Stromal cell of bone marrow (primary cell): ENCODE measurements at regions not wholly inside any gene's neighbourhood (a gene's known extent, or its start where the extent isn't known, plus 50 kb on each side); places are given as distances from the start of the nearest gene placed in this dataset.
A peak's percentile ranks its signal among the peaks of the same experiment; 100 is the strongest.
"Not testable (repeated sequence)": the region's sequence is repeated elsewhere in the genome, so short reads cannot be mapped to it uniquely, and the experiment has no call there.

ENCODE experiments used
- DNase-seq: peaks from one replicate; pipeline ENCODE4 v3.0.0-alpha.2; 2012; ENCODE audit warnings: low read depth

- peak; percentile 94 for DNase-seq
These were observed 272.8 kb upstream of the MMADHC start for GRCh38 chr2:149860276-149860921.

GRCh38 chr2:149858901-149859634, 271.5 kb upstream of the MMADHC start:
- DNase-seq: no peak

- DNase-seq: no peak
These were observed 270.6 kb upstream of the MMADHC start for GRCh38 chr2:149858216-149858615.

DNA sequence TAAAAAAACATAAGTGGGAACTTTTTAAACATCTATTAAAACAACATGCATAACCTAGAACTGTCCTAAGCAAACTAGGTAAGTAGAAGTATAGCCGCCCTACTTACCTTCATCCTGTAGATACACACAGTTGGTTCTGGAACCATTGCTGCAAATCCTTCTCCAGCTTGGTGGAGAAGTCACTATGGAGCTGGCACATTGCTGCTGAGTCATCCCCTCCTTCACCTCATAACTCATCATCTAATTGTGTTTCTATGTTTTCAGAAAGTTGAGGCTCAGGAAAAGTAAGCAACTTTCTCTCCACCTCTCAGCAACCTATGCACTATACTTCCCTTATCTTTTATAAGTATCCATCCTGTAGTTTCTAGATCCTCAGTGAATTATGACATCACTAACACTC, 269.8 kb upstream of the MMADHC start:
- no peak for DNase-seq

GRCh38 chr2:149855859-149856258, 268.3 kb upstream of the MMADHC start:
- DNase-seq: not testable (repeated sequence)

- no peak for DNase-seq
These were observed 262.0 kb upstream of the MMADHC start for GRCh38 chr2:149849591-149849990.

GRCh38 chr2:149849136-149849535, 261.6 kb upstream of the MMADHC start:
- DNase-seq: no peak

- DNase-seq: no peak
These were observed 253.8 kb upstream of the MMADHC start for GRCh38 chr2:149841396-149841795.

- DNase-seq: peak; percentile 6
These were observed 244.7 kb upstream of the MMADHC start for GRCh38 chr2:149832324-149832723.

- DNase-seq: no peak
These were observed 241.1 kb upstream of the MMADHC start for GRCh38 chr2:149828520-149829210.

DNA sequence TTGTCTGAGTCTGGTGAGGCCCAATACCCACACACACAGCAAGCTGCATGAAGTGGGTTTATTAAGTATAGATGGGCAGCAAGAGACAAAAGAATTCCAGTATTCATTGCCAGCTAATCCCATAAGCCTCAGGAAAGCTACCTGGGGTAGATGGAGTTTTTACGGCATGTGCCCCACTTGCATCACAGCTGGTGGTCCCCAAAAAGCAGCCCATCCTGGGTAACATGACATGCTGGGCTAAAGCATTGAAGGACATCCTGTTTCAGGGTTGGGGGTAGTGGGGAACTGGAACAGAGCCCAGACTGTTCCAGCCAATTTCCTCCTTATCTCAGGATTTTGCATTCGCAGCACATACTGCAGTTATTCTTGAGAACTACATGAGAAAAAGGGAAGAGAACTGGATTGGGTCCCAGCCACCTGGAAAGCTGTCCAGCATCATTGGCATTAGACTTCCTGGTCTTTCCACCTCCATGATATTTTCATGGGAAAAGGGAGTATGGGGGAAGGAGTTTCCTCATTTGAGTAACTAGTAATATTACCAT, 240.1 kb upstream of the MMADHC start:
- DNase-seq: no peak

DNA sequence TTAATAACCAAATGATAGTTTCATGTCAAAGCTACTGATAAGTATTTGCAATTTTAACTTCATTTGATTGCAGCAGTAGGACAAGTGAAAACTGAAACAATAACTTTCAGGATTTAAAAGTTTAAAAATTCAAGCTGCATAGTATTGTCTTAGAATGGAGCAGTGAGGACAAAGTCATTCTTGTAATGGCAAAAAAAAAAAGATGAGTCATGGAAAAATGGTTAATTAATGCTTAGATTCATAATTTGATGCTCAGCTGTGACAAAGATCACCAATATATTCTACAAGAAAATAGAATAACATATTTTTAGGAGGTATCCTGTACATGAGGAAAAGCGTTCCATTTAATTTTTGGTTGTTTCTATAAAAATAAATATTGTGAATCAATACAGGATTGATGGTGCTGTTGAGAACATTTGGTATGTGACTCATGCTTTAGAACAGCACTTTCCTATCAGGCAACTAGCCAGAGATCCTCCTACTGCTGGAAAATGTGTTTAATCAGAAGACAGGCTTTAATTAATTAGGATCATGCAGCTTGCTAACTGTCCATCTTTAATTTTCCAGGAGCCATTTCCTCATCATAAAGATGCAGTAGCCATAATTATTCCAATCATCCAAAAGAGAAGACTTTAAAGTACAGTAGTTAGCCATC, 239.0 kb upstream of the MMADHC start:
- DNase-seq: peak; percentile 1

DNA sequence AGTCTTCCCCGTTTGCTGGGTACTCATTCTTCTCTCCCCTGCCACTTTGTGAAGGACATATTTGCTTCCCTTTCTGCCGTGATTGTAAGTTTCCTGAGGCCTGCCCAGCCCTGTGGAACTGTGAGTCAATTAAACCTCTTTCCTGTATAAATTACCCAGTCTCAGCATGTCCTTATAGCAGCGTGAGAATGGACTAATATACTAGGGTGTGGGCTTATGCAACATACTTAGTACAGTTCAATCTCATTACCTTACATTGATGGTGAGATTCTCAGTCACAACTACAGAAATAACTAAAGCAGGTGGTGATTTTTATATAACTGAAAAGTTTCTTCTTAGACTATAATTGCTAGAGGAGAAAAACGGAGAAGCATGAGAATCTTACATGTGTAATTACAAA, 237.9 kb upstream of the MMADHC start:
- no peak for DNase-seq

GRCh38 chr2:149824136-149824535, 236.6 kb upstream of the MMADHC start:
- DNase-seq: no peak

DNA sequence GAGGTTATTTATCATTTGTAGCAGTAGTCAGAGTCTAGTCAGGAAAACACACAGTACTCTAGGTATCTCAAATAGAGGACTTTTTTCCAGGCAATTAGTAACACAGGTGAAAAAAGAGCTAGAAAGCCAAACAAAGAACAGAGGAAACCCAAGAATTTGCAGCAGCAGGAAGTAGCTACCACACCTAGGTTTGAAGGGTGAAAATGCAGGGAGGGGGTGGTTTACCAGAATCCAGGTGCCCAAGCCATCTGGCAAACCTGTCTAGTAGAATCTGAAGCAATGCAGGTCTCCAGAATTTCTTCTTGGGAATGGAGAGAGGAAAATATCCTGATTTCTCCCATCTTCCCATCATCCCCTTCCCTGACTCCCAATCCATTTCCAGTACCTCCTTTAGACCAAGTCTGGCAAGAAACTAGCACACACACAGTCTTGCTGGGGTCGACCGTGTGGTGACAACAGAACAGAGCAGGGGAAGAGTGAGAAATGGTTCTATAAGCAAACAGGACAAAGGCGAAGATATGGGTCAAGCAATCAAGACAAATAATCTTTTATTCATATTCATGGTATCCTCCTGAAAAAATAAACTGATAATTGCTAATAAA, 231.9 kb upstream of the MMADHC start:
- DNase-seq: no peak

DNA sequence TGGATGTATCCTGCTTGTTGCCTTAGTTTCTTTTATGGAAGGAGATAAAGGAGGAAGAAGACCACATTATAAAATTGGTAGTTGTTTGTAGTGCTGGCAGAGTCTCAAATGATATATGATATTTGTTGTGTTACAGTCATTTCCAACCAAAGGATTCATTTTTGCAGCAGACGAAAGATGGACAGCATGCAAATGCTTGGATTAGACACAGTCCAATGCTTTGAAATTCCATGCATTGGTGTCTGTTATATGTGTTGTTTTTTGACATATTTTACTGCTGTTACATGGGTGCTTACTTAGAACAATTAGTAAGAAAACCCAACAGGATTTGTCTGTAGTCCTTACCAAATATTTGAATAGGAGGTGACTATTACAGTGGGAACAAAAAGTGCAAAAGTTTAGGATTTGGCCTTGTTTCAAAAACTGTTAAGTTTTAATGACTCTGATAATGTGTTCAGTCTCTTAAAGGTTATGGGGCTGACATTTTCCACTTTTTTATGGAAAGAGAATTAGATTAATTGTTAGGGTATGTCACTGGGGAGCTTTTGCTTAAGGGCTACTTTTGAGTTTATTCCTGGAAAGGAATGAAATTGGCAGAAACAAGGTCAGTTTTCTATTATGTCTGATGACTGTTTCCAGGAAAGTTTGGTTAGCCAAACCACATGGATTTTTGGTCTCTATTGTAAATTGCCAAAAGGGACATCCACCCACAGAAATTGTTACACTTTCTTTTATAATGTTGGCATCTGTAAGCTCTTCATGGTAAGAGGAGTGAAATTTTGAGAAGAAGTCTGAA, 229.4 kb upstream of the MMADHC start:
- DNase-seq: peak; percentile 48

DNA sequence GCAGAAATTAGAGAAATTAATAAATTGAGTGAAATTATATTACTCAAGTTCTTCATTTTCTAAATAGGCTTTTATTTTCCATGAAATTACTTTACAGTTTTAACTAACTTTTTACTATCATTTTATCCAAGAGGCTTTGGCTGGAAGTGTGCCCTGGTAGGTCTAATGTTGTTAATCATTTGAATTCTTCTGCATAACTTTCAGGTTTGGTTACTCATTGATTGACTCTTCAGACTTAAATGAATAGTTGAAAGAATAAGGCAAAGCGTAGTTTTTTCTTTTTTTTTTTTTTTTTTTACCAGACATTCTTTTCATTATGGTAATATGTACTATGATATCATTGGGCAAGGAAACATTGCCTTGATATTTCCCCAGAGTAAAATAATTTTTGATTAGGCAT, 228.4 kb upstream of the MMADHC start:
- DNase-seq: no peak

DNA sequence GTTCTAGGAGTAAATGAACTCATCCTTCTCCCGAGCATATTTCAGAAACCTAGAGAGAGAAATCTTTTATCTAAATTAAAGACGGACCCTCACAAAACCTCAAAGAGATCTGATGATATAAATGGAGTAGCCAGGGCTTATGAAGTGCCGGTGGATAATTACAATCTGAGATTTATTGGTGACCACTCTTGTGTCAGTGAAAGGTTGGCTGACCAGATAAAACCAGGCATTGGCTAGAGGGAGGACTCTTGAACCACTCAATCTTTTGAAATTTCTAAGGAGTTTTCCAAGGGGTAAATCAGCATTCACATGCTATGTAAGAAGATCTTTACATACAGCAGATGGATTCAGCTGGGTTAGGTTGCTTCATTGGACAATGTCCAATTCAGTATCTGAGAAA, 227.3 kb upstream of the MMADHC start:
- DNase-seq: no peak

GRCh38 chr2:149814049-149814448, 226.5 kb upstream of the MMADHC start:
- no peak for DNase-seq

DNA sequence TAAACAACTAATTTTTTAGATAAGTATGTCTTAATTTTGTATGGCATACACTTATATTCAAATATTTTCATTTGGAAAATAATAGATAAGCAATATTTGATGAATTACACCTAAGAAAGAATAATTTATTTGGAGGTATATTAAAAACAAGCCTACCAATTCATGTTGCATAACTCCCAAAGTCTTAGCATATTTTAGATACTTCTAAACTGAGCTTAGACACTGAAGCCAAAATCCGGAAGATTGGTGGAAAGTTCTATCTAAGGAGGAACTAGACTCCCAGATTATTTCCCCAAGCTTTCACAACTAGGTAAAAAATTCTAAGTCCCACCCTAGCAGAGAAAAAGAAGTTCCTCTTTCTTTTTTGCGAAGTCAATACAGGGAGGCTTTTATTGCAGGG, 221.0 kb upstream of the MMADHC start:
- DNase-seq: no peak

- no peak for DNase-seq
These were observed 219.1 kb upstream of the MMADHC start for GRCh38 chr2:149806651-149807050.
